Astrocyte (in vitro differentiated cells and primary cell): ENCODE measurements at regions not wholly inside any gene's neighbourhood (a gene's known extent, or its start where the extent isn't known, plus 50 kb on each side); places are given as distances from the start of the nearest gene placed in this dataset.

ENCODE experiments used
- DNase-seq: peaks from one replicate; pipeline ENCODE4 v3.0.0-alpha.2; 2010; ENCODE audit warnings: low read depth
- FAIRE-seq: peaks from 2 replicates; lab custom pipeline; 2011; peaks lifted over from hg19 to GRCh38; lab: Jason Lieb, UNC
- H2AFZ ChIP-seq: 2 replicates; pipeline ENCODE4 v1.6.0; 2012; ENCODE audit warnings: low read depth, low read length, inconsistent platforms
- H3K27ac ChIP-seq: 2 replicates; pipeline ENCODE4 v1.5.1; 2011; ENCODE audit warnings: low read depth, low read length, inconsistent platforms
- H3K27me3 ChIP-seq: 2 replicates; pipeline ENCODE4 v1.6.0; 2011; ENCODE audit warnings: low read length, inconsistent platforms; ENCODE audit not compliant: insufficient read depth
- H3K36me3 ChIP-seq: 2 replicates; pipeline ENCODE4 v1.5.1; 2011; ENCODE audit warnings: low read length, inconsistent platforms; ENCODE audit not compliant: insufficient read depth
- H3K4me1 ChIP-seq: 2 replicates; pipeline ENCODE4 v1.5.1; 2011; ENCODE audit warnings: low read length, inconsistent platforms; ENCODE audit not compliant: insufficient read depth
- H3K4me2 ChIP-seq: 2 replicates; pipeline ENCODE4 v1.6.0; 2012; ENCODE audit warnings: low read length, inconsistent platforms
- H3K4me3 ChIP-seq: 2 replicates; pipeline ENCODE4 v1.5.1; 2011; ENCODE audit warnings: low read depth, mild to moderate bottlenecking, low read length, inconsistent platforms; ENCODE audit not compliant: insufficient read depth
- H3K79me2 ChIP-seq: 2 replicates; pipeline ENCODE4 v1.6.0; 2012; ENCODE audit warnings: mild to moderate bottlenecking, low read length, inconsistent platforms; ENCODE audit not compliant: insufficient read depth
- H3K9ac ChIP-seq: 2 replicates; pipeline ENCODE4 v1.6.0; 2012; ENCODE audit warnings: mild to moderate bottlenecking, low read length, inconsistent platforms
- H3K9me3 ChIP-seq: 2 replicates; pipeline ENCODE4 v1.5.1; 2012; ENCODE audit warnings: low read depth, mild to moderate bottlenecking, low read length, inconsistent platforms; ENCODE audit not compliant: insufficient read depth
- H4K20me1 ChIP-seq: 2 replicates; pipeline ENCODE4 v1.6.0; 2012; ENCODE audit warnings: low read length, inconsistent platforms; ENCODE audit not compliant: insufficient read depth
- H3K27ac Mint-ChIP-seq: one replicate; pipeline ENCODE4 v1.8.0; 2021; ENCODE audit warnings: mild to moderate bottlenecking, mixed read lengths; ENCODE audit not compliant: unreplicated experiment
- H3K27me3 Mint-ChIP-seq: one replicate; pipeline ENCODE4 v1.8.0; 2021; ENCODE audit warnings: low read depth, mixed read lengths; ENCODE audit not compliant: unreplicated experiment
- H3K36me3 Mint-ChIP-seq: one replicate; pipeline ENCODE4 v1.8.0; 2021; ENCODE audit warnings: low read depth, mixed read lengths; ENCODE audit not compliant: unreplicated experiment
- H3K4me1 Mint-ChIP-seq: one replicate; pipeline ENCODE4 v1.8.0; 2021; ENCODE audit warnings: low read depth, mixed read lengths; ENCODE audit not compliant: unreplicated experiment
- H3K4me3 Mint-ChIP-seq: one replicate; pipeline ENCODE4 v1.8.0; 2021; ENCODE audit warnings: mild to moderate bottlenecking, moderate library complexity, mixed read lengths; ENCODE audit not compliant: unreplicated experiment
- H3K9me3 Mint-ChIP-seq: one replicate; pipeline ENCODE4 v1.8.0; 2021; ENCODE audit warnings: mild to moderate bottlenecking, mixed read lengths; ENCODE audit not compliant: unreplicated experiment
- EZH2 ChIP-seq: IDR thresholded peaks from 2 replicates; pipeline ENCODE4 v1.6.1; 2012; ENCODE audit warnings: mild to moderate bottlenecking, low read length, inconsistent platforms; ENCODE audit not compliant: insufficient read depth
- TF ChIP-seq, protein P1 (sequence below): IDR thresholded peaks from 2 replicates; pipeline ENCODE4 v1.5.1; 2011; ENCODE audit warnings: low read depth, mild to moderate bottlenecking, inconsistent platforms, low read length, moderate library complexity; ENCODE audit not compliant: insufficient read depth

GRCh38 chr17:68789203-68789962, 165.8 kb downstream of the ABCA8 start:
- FAIRE-seq, result no peak

GRCh38 chr17:68785565-68786486, 169.4 kb downstream of the ABCA8 start:
- no peaks in the 10 kb centered on the region for H3K27me3 ChIP-seq
- H4K20me1 ChIP-seq, result no peaks in the 10 kb centered on the region
- H3K9ac ChIP-seq, result no peak overlapping the region
- no peak for DNase-seq
- no peaks in the 10 kb centered on the region for H3K79me2 ChIP-seq
- no peak overlapping the region for H3K27ac ChIP-seq
- Mint-ChIP-seq H3K36me3 (no peaks in the 10 kb centered on the region), H3K4me3 (no peak overlapping the region), H3K27me3 (no peaks in the 10 kb centered on the region), H3K4me1 (no peaks in the 10 kb centered on the region), H3K9me3 (peaks cover 2% of the 10 kb centered on the region), H3K27ac (no peak overlapping the region)
- H3K36me3 ChIP-seq, result no peaks in the 10 kb centered on the region
- TF ChIP-seq EZH2, result no peak
- TF ChIP-seq, protein P1, sequence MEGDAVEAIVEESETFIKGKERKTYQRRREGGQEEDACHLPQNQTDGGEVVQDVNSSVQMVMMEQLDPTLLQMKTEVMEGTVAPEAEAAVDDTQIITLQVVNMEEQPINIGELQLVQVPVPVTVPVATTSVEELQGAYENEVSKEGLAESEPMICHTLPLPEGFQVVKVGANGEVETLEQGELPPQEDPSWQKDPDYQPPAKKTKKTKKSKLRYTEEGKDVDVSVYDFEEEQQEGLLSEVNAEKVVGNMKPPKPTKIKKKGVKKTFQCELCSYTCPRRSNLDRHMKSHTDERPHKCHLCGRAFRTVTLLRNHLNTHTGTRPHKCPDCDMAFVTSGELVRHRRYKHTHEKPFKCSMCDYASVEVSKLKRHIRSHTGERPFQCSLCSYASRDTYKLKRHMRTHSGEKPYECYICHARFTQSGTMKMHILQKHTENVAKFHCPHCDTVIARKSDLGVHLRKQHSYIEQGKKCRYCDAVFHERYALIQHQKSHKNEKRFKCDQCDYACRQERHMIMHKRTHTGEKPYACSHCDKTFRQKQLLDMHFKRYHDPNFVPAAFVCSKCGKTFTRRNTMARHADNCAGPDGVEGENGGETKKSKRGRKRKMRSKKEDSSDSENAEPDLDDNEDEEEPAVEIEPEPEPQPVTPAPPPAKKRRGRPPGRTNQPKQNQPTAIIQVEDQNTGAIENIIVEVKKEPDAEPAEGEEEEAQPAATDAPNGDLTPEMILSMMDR, result no peak
- no peak overlapping the region for H2AFZ ChIP-seq
- H3K4me3 ChIP-seq, result no peak overlapping the region
- no peak overlapping the region for H3K4me2 ChIP-seq
- no peaks in the 10 kb centered on the region for H3K4me1 ChIP-seq
- no peak for FAIRE-seq
- no peaks in the 10 kb centered on the region for H3K9me3 ChIP-seq

More at GRCh38 chr17:68789203-68789962, 165.8 kb downstream of the ABCA8 start:
- no peaks in the 10 kb centered on the region for H3K4me1 Mint-ChIP-seq
- TF ChIP-seq, protein P1, result no peak
- no peak overlapping the region for H3K27ac ChIP-seq
- no peak overlapping the region for H2AFZ ChIP-seq
- H3K9me3 ChIP-seq, result no peaks in the 10 kb centered on the region
- H3K36me3 Mint-ChIP-seq, result no peaks in the 10 kb centered on the region
- H3K79me2 ChIP-seq, result no peaks in the 10 kb centered on the region
- no peaks in the 10 kb centered on the region for H3K27me3 Mint-ChIP-seq
- DNase-seq, result no peak
- H3K4me3 ChIP-seq, result no peak overlapping the region
- no peaks in the 10 kb centered on the region for H3K36me3 ChIP-seq
- peaks cover 2% of the 10 kb centered on the region for H3K9me3 Mint-ChIP-seq
- peaks cover 5% of the 10 kb centered on the region for H3K4me1 ChIP-seq
- H3K4me3 Mint-ChIP-seq, result no peak overlapping the region
- no peak overlapping the region for H3K27ac Mint-ChIP-seq
- H4K20me1 ChIP-seq, result no peaks in the 10 kb centered on the region
- no peak overlapping the region for H3K4me2 ChIP-seq
- H3K9ac ChIP-seq, result no peak overlapping the region
- no peaks in the 10 kb centered on the region for H3K27me3 ChIP-seq
